Neural cell (in vitro differentiated cells): ENCODE measurements at regions not wholly inside any gene's neighbourhood (a gene's known extent, or its start where the extent isn't known, plus 50 kb on each side); places are given as distances from the start of the nearest gene placed in this dataset.
"Not testable (repeated sequence)": the region's sequence is repeated elsewhere in the genome, so short reads cannot be mapped to it uniquely, and the experiment has no call there.

Source experiments
- H2AFZ ChIP-seq: fragments of 200-600, 300-800 bp; sonication (generic), shearing (Covaris generic); 2 replicates; pipeline ENCODE4 v1.6.0; 2014; ENCODE audit warnings: low read depth, mild to moderate bottlenecking, antibody characterized with exemption, low read length, moderate library complexity
- H3F3A ChIP-seq: fragments of 200-600 bp; shearing (Covaris generic); 2 replicates; pipeline ENCODE4 v1.6.1; 2016; ENCODE audit warnings: mild to moderate bottlenecking, moderate library complexity, mixed read lengths, antibody characterized with exemption, low read length; ENCODE audit not compliant: insufficient read depth, poor library complexity, severe bottlenecking
- H3K27ac ChIP-seq: fragments of 200-600, 300-800 bp; sonication (generic), shearing (Covaris generic); 2 replicates; pipeline ENCODE4 v1.5.1; 2014; ENCODE audit warnings: mild to moderate bottlenecking, low read length, moderate library complexity
- H3K27me3 ChIP-seq: fragments of 300-800, 200-600 bp; sonication (generic), shearing (Covaris generic); 2 replicates; pipeline ENCODE4 v1.6.0; 2014; ENCODE audit warnings: mild to moderate bottlenecking, low read depth, low read length, moderate library complexity; ENCODE audit not compliant: insufficient read depth
- H3K36me3 ChIP-seq: fragments of 300-800, 200-600 bp; sonication (generic), shearing (Covaris generic); 2 replicates; pipeline ENCODE4 v1.5.1; 2014; ENCODE audit warnings: mild to moderate bottlenecking, antibody characterized with exemption, low read length, moderate library complexity; ENCODE audit not compliant: insufficient read depth
- H3K4me2 ChIP-seq: fragments of 300-800, 200-600 bp; sonication (generic), shearing (Covaris generic); 2 replicates; pipeline ENCODE4 v1.6.0; 2014; ENCODE audit warnings: mild to moderate bottlenecking, low read length
- H3K4me3 ChIP-seq: fragments of 300-800, 200-600 bp; sonication (generic), shearing (Covaris generic); 2 replicates; pipeline ENCODE4 v1.5.1; 2014; ENCODE audit warnings: mild to moderate bottlenecking, low read length, moderate library complexity
- H3K79me2 ChIP-seq: fragments of 200-600 bp; shearing (Covaris generic); replicated peaks from 2 replicates; pipeline ENCODE4 v1.6.0; 2014; ENCODE audit warnings: mild to moderate bottlenecking, low read length, moderate library complexity; ENCODE audit not compliant: insufficient read depth
- H3K9ac ChIP-seq: fragments of 300-800, 200-600 bp; sonication (generic), shearing (Covaris generic); 2 replicates; pipeline ENCODE4 v1.6.1; 2016; ENCODE audit warnings: mild to moderate bottlenecking, low read length, mixed read lengths
- H3K9me2 ChIP-seq: fragments of 200-600 bp; shearing (Covaris generic); 2 replicates; pipeline ENCODE4 v1.6.1; 2016; ENCODE audit warnings: mild to moderate bottlenecking, low read length, mixed read lengths; ENCODE audit not compliant: insufficient read depth
- H3K9me3 ChIP-seq: fragments of 200-600, 300-800 bp; sonication (generic), shearing (Covaris generic); 2 replicates; pipeline ENCODE4 v1.6.1; 2016; ENCODE audit warnings: mild to moderate bottlenecking, mixed run types, low read length, moderate library complexity, mixed read lengths
- H4K20me1 ChIP-seq: fragments of 200-600 bp; shearing (Covaris generic); 2 replicates; pipeline ENCODE4 v1.6.1; 2016; ENCODE audit warnings: mild to moderate bottlenecking, mixed run types; ENCODE audit not compliant: insufficient read depth
- EP300 ChIP-seq: fragments of 450-650 bp; conservative IDR thresholded peaks from 2 replicates; pipeline ENCODE4 v1.6.1; 2014; ENCODE audit warnings: antibody characterized with exemption, mild to moderate bottlenecking, moderate library complexity; ENCODE audit not compliant: poor library complexity, severe bottlenecking
- EZH2 ChIP-seq: fragments of 200-600, 300-800 bp; shearing (Covaris generic), sonication (generic); IDR thresholded peaks from 2 replicates; pipeline ENCODE4 v1.6.1; 2014; ENCODE audit warnings: antibody characterized with exemption, low read length, borderline replicate concordance, mild to moderate bottlenecking; ENCODE audit not compliant: insufficient read depth, poor library complexity, severe bottlenecking
- POLR2AphosphoS5 ChIP-seq: IDR thresholded peaks from 2 replicates; pipeline ENCODE4 v1.6.1; 2012
- SMC3 ChIP-seq: fragments of 450-650 bp; conservative IDR thresholded peaks from 2 replicates; pipeline ENCODE4 v1.6.1; 2014; ENCODE audit warnings: antibody characterized with exemption, mild to moderate bottlenecking, moderate library complexity; ENCODE audit not compliant: poor library complexity
- TAF1 ChIP-seq: IDR thresholded peaks from 2 replicates; pipeline ENCODE4 v1.6.1; 2012; ENCODE audit warnings: low read depth
- TF ChIP-seq, protein P1 (sequence below): fragments of 450-650 bp; IDR thresholded peaks from 2 replicates; pipeline ENCODE4 v1.5.1; 2014; ENCODE audit warnings: antibody characterized with exemption, mild to moderate bottlenecking, moderate library complexity; ENCODE audit not compliant: poor library complexity, severe bottlenecking
- TF ChIP-seq, protein P2 (sequence below): IDR thresholded peaks from 2 replicates; pipeline ENCODE4 v1.6.1; 2012; ENCODE audit warnings: borderline replicate concordance

DNA sequence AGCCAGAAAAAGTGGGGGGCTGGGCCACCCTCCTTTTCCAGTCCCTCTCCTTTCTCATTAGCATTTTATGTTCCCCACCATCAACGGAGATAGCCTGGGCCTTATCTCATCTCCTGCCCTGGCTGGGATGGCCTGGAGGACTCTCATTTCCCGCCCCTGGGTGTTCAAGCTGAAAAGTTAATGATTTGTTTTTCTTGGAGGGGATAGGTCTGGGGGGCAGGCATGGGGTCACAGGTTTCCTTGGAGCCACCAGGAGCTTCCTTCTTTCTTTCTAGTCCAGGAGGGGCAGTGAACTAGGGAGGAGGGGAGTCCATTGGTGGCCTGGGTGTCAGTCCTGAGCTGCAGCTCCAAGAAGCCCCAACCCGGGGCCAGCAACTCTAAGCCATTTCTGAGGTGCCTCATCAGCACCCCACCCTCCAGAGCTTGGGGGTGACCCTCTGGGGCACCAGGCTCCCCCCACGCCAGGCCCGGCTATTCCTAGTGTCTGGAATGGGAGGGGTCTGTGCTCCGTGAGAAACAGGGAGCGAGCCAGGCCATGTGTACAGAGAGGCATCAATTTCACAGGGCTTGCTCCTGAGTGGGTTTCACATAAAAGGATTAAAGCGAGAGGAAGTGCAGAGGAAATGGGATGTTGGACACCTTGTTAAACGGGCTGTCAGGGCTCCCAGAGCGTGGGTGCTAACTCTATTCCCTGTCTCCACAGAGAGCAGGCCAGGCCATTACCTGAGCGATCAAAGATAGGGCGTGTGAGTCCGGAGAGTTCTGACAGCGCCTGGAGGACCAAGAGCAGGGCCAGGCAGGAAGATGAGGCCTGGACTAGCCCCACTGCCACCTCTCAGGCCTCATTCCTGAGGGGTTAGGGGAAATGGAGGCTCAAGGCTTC, 90.6 kb upstream of the LHX1 start:
- no peaks in the 10 kb centered on the region for H3K79me2 ChIP-seq
- no peak overlapping the region for H3K9ac ChIP-seq
- H3K9me2 ChIP-seq: no peaks in the 10 kb centered on the region
- TF ChIP-seq, protein P1, sequence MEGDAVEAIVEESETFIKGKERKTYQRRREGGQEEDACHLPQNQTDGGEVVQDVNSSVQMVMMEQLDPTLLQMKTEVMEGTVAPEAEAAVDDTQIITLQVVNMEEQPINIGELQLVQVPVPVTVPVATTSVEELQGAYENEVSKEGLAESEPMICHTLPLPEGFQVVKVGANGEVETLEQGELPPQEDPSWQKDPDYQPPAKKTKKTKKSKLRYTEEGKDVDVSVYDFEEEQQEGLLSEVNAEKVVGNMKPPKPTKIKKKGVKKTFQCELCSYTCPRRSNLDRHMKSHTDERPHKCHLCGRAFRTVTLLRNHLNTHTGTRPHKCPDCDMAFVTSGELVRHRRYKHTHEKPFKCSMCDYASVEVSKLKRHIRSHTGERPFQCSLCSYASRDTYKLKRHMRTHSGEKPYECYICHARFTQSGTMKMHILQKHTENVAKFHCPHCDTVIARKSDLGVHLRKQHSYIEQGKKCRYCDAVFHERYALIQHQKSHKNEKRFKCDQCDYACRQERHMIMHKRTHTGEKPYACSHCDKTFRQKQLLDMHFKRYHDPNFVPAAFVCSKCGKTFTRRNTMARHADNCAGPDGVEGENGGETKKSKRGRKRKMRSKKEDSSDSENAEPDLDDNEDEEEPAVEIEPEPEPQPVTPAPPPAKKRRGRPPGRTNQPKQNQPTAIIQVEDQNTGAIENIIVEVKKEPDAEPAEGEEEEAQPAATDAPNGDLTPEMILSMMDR: no peak
- TF ChIP-seq POLR2AphosphoS5 (no peak), EZH2 (no peak)
- TF ChIP-seq, protein P2, sequence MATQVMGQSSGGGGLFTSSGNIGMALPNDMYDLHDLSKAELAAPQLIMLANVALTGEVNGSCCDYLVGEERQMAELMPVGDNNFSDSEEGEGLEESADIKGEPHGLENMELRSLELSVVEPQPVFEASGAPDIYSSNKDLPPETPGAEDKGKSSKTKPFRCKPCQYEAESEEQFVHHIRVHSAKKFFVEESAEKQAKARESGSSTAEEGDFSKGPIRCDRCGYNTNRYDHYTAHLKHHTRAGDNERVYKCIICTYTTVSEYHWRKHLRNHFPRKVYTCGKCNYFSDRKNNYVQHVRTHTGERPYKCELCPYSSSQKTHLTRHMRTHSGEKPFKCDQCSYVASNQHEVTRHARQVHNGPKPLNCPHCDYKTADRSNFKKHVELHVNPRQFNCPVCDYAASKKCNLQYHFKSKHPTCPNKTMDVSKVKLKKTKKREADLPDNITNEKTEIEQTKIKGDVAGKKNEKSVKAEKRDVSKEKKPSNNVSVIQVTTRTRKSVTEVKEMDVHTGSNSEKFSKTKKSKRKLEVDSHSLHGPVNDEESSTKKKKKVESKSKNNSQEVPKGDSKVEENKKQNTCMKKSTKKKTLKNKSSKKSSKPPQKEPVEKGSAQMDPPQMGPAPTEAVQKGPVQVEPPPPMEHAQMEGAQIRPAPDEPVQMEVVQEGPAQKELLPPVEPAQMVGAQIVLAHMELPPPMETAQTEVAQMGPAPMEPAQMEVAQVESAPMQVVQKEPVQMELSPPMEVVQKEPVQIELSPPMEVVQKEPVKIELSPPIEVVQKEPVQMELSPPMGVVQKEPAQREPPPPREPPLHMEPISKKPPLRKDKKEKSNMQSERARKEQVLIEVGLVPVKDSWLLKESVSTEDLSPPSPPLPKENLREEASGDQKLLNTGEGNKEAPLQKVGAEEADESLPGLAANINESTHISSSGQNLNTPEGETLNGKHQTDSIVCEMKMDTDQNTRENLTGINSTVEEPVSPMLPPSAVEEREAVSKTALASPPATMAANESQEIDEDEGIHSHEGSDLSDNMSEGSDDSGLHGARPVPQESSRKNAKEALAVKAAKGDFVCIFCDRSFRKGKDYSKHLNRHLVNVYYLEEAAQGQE: no peak
- H3K27ac ChIP-seq: no peak overlapping the region
- H4K20me1 ChIP-seq: no peaks in the 10 kb centered on the region
- H3F3A ChIP-seq: no peaks in the 10 kb centered on the region
- H3K9me3 ChIP-seq: no peaks in the 10 kb centered on the region
- H3K36me3 ChIP-seq: no peaks in the 10 kb centered on the region
- H3K4me3 ChIP-seq: no peak overlapping the region
- no peaks in the 10 kb centered on the region for H3K27me3 ChIP-seq
- no peak overlapping the region for H2AFZ ChIP-seq
- no peak overlapping the region for H3K4me2 ChIP-seq

DNA sequence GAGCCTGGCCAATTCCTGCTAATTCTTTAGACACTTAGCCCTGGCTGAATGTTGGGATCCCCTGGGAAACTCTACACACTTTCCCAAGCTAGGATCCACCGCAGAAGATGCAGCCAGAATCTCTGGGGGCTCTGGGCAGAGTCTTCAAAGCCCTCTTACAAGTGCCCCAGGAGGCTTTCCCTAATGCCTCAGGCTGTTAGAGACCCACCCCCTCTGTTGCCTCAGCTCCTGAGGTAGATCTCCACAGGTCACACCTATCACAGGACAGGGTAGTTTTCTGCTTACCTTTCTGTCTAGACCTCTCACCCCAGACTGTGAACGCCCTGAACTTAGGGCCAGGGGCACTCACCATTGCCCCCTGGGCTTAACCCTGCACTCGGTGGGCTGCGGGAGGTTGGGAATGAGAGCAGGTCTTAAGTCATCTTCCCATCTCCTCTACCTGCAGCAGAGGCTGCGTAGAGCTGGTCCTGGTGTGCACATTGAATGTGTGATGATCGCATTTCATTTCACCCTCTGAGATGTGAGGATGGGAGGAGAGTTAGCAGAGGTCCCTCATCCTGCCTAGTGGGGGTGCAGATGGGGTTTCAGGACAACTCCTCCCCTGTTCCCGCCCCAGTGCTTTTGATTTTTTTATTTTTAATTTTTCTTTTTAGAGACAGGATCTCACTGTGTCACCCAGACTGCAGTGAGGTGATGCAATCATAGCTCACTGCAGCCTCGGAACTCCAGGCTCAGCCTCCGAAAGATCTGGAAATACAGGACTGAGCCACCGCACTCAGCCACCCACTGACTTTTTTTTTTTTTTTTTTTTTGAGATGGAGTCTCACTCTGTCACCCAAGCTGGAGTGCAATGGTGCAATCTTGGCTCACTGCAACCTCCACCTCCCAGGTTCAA, 89.0 kb upstream of the LHX1 start:
- no peak overlapping the region for H2AFZ ChIP-seq
- no peaks in the 10 kb centered on the region for H3K9me3 ChIP-seq
- H3K27ac ChIP-seq: no peak overlapping the region
- H3K27me3 ChIP-seq: no peaks in the 10 kb centered on the region
- no peaks in the 10 kb centered on the region for H3F3A ChIP-seq
- no peak overlapping the region for H3K9ac ChIP-seq
- TF ChIP-seq, protein P2: no peak
- TF ChIP-seq, protein P1: no peak
- TF ChIP-seq EZH2: no peak
- no peak for TF ChIP-seq POLR2AphosphoS5
- no peak for TF ChIP-seq TAF1
- no peak for TF ChIP-seq SMC3
- TF ChIP-seq EP300: no peak
- H3K4me2 ChIP-seq: no peak overlapping the region
- no peaks in the 10 kb centered on the region for H3K79me2 ChIP-seq
- no peaks in the 10 kb centered on the region for H4K20me1 ChIP-seq
- H3K36me3 ChIP-seq: no peaks in the 10 kb centered on the region
- H3K4me3 ChIP-seq: no peak overlapping the region
- H3K9me2 ChIP-seq: no peaks in the 10 kb centered on the region

DNA sequence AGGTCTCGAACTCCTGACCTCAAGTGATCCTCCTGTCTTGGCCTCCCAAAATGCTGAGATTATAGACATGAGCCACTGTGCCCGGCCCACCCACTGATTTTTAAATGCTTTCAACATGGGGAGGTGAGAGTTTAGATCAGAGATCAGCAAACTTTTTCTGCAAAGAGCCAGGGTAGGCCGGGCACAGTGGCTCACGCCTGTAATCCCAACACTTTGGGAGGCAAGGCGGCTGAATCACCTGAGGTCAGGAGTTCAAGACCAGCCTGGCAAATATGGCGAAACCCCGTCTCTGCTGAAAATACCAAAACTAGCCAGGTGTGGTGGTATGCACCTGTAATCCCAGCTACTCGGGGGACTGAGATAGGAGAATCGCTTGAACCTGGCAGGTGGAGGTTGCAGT, 88.3 kb upstream of the LHX1 start:
- not testable (repeated sequence) for H3K4me2 ChIP-seq, H3K9me2 ChIP-seq, H3K9me3 ChIP-seq, H3K4me3 ChIP-seq, H2AFZ ChIP-seq, H3K27ac ChIP-seq, H3F3A ChIP-seq, H3K36me3 ChIP-seq, H3K79me2 ChIP-seq, H4K20me1 ChIP-seq, H3K27me3 ChIP-seq, H3K9ac ChIP-seq
